Mesodermal cell (in vitro differentiated cells): ENCODE measurements at regions not wholly inside any gene's neighbourhood (a gene's known extent, or its start where the extent isn't known, plus 50 kb on each side); places are given as distances from the start of the nearest gene placed in this dataset.
"Not testable (repeated sequence)": the region's sequence is repeated elsewhere in the genome, so short reads cannot be mapped to it uniquely, and the experiment has no call there.

ENCODE experiments used
- H3K27ac ChIP-seq: 2 replicates; pipeline ENCODE4 v1.7.0; 2013; ENCODE audit warnings: mild to moderate bottlenecking, low read depth, low read length, moderate library complexity; ENCODE audit not compliant: severe bottlenecking
- H3K36me3 ChIP-seq: 2 replicates; pipeline ENCODE4 v1.7.1; 2013; ENCODE audit warnings: mild to moderate bottlenecking, low read length, moderate library complexity; ENCODE audit not compliant: control insufficient read depth, insufficient read depth
- H3K4me1 ChIP-seq: one replicate; pipeline ENCODE4 v1.7.1; 2013; ENCODE audit warnings: mild to moderate bottlenecking, low read length; ENCODE audit not compliant: insufficient read depth, control insufficient read depth, poor library complexity, severe bottlenecking
- H3K4me3 ChIP-seq: 2 replicates; pipeline ENCODE4 v1.7.0; 2013; ENCODE audit warnings: low read length, control low read depth, mild to moderate bottlenecking; ENCODE audit not compliant: insufficient read depth, poor library complexity, severe bottlenecking; ENCODE audit errors: extremely low read depth
- H3K9me3 ChIP-seq: 2 replicates; pipeline ENCODE4 v1.7.1; 2013; ENCODE audit warnings: mild to moderate bottlenecking, low read length, moderate library complexity; ENCODE audit not compliant: control insufficient read depth
- WGBS, 2 experiments: methylation state at CpG; one replicate each; pipeline ENCODE4 v1.1.5; 2013; ENCODE audit warnings: missing lambda C conversion rate in 2 of 2; ENCODE audit not compliant: insufficient coverage in 2 of 2; 5-methylcytosine and 5-hydroxymethylcytosine counted together

- Histone ChIP-seq H3K9me3 (no peaks in the 10 kb centered on the region), H3K27ac (no peak overlapping the region), H3K4me3 (no peak overlapping the region), H3K4me1 (no peaks in the 10 kb centered on the region), H3K36me3 (no peaks in the 10 kb centered on the region)
- WGBS, 2 experiments, result 94 to 97% methylated on average over 13 to 17 of the region's 18 CpGs
Measured at GRCh38 chr7:404812-405488, 114.7 kb downstream of the PDGFA start.

- WGBS, 2 experiments, result 60 to 68% methylated on average over 10 to 15 of the region's 20 CpGs
- Histone ChIP-seq H3K4me3 (no peak overlapping the region), H3K36me3 (no peaks in the 10 kb centered on the region), H3K9me3 (no peaks in the 10 kb centered on the region), H3K4me1 (no peaks in the 10 kb centered on the region), H3K27ac (no peak overlapping the region)
Measured at GRCh38 chr7:405489-406211, 114.0 kb downstream of the PDGFA start.

DNA sequence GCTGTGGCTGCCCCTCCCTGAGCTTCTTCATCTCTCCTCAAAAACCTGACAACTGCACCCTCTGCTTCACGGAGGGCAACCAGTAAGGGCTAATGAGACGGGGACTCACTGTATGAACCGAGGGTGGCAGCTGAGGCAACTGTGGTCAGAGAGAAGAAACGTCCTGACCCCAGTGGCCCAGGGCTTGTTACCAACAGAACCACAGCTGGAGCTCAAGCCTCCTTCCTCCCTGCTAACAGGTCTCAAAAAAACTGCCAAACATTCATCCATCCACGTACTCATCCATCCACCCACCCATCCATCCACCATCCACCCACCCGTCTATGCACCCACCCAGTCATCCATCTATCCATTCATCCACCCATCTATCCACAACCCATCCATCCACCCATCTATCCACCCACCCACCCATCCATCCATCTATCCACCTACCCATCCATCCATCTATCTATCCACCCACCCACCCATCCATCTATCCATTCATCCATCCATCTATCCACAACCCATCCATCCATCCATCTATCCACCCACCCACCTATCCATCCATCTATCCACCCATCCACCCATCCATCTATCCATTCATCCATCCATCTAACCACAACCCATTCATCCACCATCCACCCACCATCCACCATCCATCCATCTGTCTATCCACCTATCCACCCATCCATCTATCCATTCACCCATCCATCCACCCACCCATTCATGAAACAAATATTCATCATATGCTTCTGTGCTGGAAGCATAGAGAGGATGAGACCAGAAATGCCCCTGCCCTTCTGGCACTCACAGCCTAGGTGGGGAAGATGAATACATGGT, 111.7 kb downstream of the PDGFA start:
- H3K27ac ChIP-seq, result no peak overlapping the region
- H3K36me3 ChIP-seq, result no peaks in the 10 kb centered on the region
- no peaks in the 10 kb centered on the region for H3K9me3 ChIP-seq
- WGBS, 2 experiments, result 81 to 90% methylated on average over 4 of the region's 6 CpGs
- no peak overlapping the region for H3K4me3 ChIP-seq
- H3K4me1 ChIP-seq, result no peaks in the 10 kb centered on the region

GRCh38 chr7:408751-409311, 110.8 kb downstream of the PDGFA start:
- Histone ChIP-seq H3K4me1 (no peaks in the 10 kb centered on the region), H3K36me3 (no peaks in the 10 kb centered on the region), H3K4me3 (no peak overlapping the region), H3K27ac (no peak overlapping the region), H3K9me3 (no peaks in the 10 kb centered on the region)
- 89 to 92% methylated on average over 12 to 21 of the region's 21 CpGs for WGBS, 2 experiments

GRCh38 chr7:409339-410281, 110.0 kb downstream of the PDGFA start:
- no peak overlapping the region for H3K27ac ChIP-seq
- no peaks in the 10 kb centered on the region for H3K36me3 ChIP-seq
- no peaks in the 10 kb centered on the region for H3K4me1 ChIP-seq
- no peaks in the 10 kb centered on the region for H3K9me3 ChIP-seq
- no peak overlapping the region for H3K4me3 ChIP-seq
- whole genome bisulfite sequencing, 2 experiments, result 77 to 87% methylated on average over 23 to 25 of the region's 34 CpGs

GRCh38 chr7:410395-410910, 109.2 kb downstream of the PDGFA start:
- 86 to 92% methylated on average over 19 to 20 of the region's 20 CpGs for WGBS, 2 experiments
- no peaks in the 10 kb centered on the region for H3K9me3 ChIP-seq

GRCh38 chr7:411116-411515, 108.5 kb downstream of the PDGFA start:
- not testable (repeated sequence) for H3K36me3 ChIP-seq, H3K4me1 ChIP-seq, H3K27ac ChIP-seq, H3K9me3 ChIP-seq, H3K4me3 ChIP-seq
- 95 to 100% methylated on average over 5 to 15 of the region's 24 CpGs for WGBS, 2 experiments

More at GRCh38 chr7:410395-410910, 109.2 kb downstream of the PDGFA start:
- H3K36me3 ChIP-seq, result no peaks in the 10 kb centered on the region
- no peak overlapping the region for H3K4me3 ChIP-seq
- H3K27ac ChIP-seq, result no peak overlapping the region
- no peaks in the 10 kb centered on the region for H3K4me1 ChIP-seq

DNA sequence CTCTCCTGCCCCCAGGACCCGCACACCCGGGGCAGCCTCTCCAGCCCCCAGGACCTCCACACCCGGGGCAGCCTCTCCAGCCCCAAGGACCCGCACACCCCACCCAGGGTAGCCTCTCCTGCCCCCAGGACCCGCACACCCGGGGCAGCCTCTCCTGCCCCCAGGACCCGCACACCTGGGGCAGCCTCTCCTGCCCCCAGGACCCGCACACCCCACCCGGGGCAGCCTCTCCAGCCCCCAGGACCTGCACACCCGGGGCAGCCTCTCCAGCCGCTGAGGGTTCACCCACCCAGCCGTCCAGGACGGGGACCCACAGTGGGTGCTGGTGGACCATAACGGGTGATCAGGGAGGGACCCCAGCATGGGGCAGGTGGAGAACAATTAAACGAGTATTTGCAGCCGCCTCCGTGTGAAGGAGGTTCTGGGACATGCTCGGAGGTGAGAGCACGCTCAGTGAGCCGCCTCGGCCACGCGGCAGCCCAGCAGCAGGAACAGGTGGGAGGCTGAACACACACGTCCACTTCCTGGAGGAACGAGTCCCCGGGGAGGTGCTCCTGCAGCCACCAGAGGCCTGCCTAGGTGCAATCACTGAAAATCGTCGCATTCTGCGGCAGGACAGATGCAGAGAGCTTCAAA, 107.9 kb downstream of the PDGFA start:
- no peaks in the 10 kb centered on the region for H3K36me3 ChIP-seq

DNA sequence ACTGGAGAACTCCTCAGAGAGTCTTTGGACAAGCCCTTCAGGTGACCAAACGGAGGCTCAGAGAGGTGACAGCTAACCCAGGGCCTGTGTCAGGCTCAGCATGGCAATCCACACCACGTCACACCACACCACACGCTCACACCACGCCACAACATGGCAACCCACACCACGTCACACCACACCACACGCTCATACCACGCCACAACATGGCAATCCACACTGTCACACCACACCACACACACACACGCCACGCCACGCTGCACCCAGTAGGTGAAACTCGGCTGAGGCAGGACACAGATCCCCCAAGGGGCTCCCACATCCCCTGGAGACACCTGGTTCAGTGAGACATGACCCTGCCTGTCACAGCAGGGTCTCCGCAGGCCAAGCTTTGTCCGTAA, 107.3 kb downstream of the PDGFA start:
- H3K4me1 ChIP-seq, result no peaks in the 10 kb centered on the region
- no peaks in the 10 kb centered on the region for H3K36me3 ChIP-seq
- WGBS, 2 experiments, result 93 to 97% methylated on average over 7 to 13 of the region's 13 CpGs
- no peak overlapping the region for H3K4me3 ChIP-seq
- no peak overlapping the region for H3K27ac ChIP-seq
- peaks cover 3% of the 10 kb centered on the region for H3K9me3 ChIP-seq

More for the DNA sequence above, 107.9 kb downstream of the PDGFA start:
- Histone ChIP-seq H3K4me1 (no peaks in the 10 kb centered on the region), H3K27ac (no peak overlapping the region), H3K9me3 (no peaks in the 10 kb centered on the region), H3K4me3 (no peak overlapping the region)
- WGBS, 2 experiments, result 87 to 92% methylated on average over 18 to 21 of the region's 29 CpGs
